Ascending aorta (tissue), 2 donors: ENCODE measurements at regions not wholly inside any gene's neighbourhood (a gene's known extent, or its start where the extent isn't known, plus 50 kb on each side); places are given as distances from the start of the nearest gene placed in this dataset.

ENCODE experiments used
- DNase-seq, 2 donors: peaks; one replicate each; pipeline ENCODE4 v3.0.0-alpha.2; 2019; ENCODE audit warnings: low spot score in 2 of 2
- H3K27ac ChIP-seq, 2 donors: fragments of 200-600 bp; sonication (generic); one replicate each; pipeline ENCODE4 v1.5.1; 2016 to 2017; ENCODE audit warnings: mild to moderate bottlenecking in 1 of 2
- H3K27me3 ChIP-seq: fragments of 200-600 bp; sonication (generic); one replicate; pipeline ENCODE4 v1.5.1; 2017
- H3K36me3 ChIP-seq, 2 donors: fragments of 200-600 bp; sonication (generic); one replicate each; pipeline ENCODE4 v1.5.1; 2016
- H3K4me1 ChIP-seq, 2 donors: fragments of 200-600 bp; sonication (generic); one replicate each; pipeline ENCODE4 v1.5.1; 2016 to 2017; ENCODE audit warnings: mild to moderate bottlenecking in 1 of 2
- H3K4me3 ChIP-seq, 2 donors: fragments of 200-600 bp; sonication (generic); one replicate each; pipeline ENCODE4 v1.5.1; 2016 to 2017; ENCODE audit warnings: mild to moderate bottlenecking in 1 of 2
- H3K9me3 ChIP-seq, 2 donors: fragments of 200-600 bp; sonication (generic); one replicate each; pipeline ENCODE4 v1.5.1; 2016
- CTCF ChIP-seq, 3 experiments: fragments of 200-600 bp in 2 of 3; fragments of 450-650 bp in 1 of 3; sonication (generic) in 2 of 3; IDR thresholded peaks; one replicate each; pipeline ENCODE4 v1.5.1; 2016 to 2019; ENCODE audit warnings: antibody characterized with exemption in 3 of 3, mild to moderate bottlenecking in 1 of 3, moderate library complexity in 1 of 3
- intact Hi-C: fragments of 100-400 bp; cut with DNase I; formaldehyde crosslinking; loops from one replicate; pipeline ENCODE4 v1.15.1; 2023

DNA sequence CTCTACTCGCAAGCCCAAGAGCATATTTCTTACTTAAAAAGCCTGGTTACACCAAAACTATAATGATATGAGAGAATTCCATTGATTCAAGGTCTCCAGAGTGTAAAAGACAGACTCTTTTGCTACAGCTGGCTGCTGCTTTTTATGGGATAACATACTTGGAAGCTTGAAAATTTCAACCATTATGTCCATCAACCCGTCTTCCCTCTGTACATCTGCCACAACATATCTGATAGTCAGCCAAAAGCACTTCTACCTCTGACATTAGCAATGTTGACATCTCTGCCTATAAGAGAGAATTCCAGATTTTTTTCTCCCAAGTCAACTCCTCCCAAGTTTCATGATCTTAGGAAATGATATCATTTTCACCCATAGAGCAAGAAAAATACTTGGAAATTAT is 54.4 kb upstream of the IQCM start:
- intact Hi-C loops = no loop called here
- no peak for DNase-seq
- Histone ChIP-seq H3K9me3 (no peaks in the 10 kb centered on the region), H3K36me3 (no peaks in the 10 kb centered on the region), H3K4me1 (no peaks in the 10 kb centered on the region), H3K27ac (no peak overlapping the region), H3K4me3 (no peak overlapping the region), H3K27me3 (no peaks in the 10 kb centered on the region)
- no peak for TF ChIP-seq CTCF (IDR thresholded peaks at IDR 0.05)

DNA sequence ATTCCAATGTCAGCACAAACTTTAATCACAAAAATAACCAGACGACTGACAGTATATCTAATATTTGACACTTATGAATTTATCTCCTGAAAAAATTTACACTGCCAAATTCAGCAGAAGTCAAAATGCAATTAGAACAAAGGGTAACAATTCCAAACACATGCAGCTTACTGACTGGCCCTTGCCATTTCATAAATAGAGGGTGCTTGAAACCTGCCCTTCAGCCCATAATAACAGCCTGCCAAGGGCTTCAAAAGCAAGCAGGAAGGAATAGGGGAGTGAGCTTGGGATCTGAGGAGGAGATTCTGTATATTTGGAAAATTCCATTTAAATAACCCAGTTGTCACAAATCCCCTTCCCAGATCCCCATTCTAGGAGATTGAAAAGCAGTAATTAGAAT is 66.1 kb upstream of the IQCM start:
- H3K36me3 ChIP-seq = no peaks in the 10 kb centered on the region
- DNase-seq = no peak
- no peak overlapping the region for H3K27ac ChIP-seq
- H3K4me3 ChIP-seq = no peak overlapping the region
- H3K4me1 ChIP-seq = no peaks in the 10 kb centered on the region
- H3K9me3 ChIP-seq = no peaks in the 10 kb centered on the region
- intact Hi-C loops = no loop called here
- TF ChIP-seq CTCF (IDR thresholded peaks at IDR 0.05) = no peak
- H3K27me3 ChIP-seq = no peaks in the 10 kb centered on the region

DNA sequence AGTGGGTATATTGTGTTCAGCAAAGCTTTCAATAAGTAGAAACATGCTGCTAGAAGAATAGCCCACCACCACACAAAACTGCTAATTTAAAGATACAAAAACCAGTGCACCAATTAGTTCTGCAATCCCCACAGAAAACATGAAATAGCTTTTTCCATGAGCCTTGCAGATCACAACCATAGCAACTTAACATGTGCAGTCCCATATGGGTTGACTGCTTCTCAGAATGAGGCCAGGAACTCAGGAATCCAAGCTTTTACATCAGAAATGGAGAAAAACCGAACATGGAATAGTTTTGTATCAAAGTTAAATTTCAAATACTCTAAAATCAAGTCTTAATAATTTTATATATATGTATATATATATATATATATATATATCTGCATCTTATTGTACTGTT is 66.6 kb upstream of the IQCM start:
- H3K4me3 ChIP-seq = no peak overlapping the region
- no peaks in the 10 kb centered on the region for H3K4me1 ChIP-seq
- no peak for TF ChIP-seq CTCF (IDR thresholded peaks at IDR 0.05)
- DNase-seq = no peak
- H3K27ac ChIP-seq = no peak overlapping the region
- intact Hi-C loops = no loop called here
- no peaks in the 10 kb centered on the region for H3K27me3 ChIP-seq
- no peaks in the 10 kb centered on the region for H3K36me3 ChIP-seq
- no peaks in the 10 kb centered on the region for H3K9me3 ChIP-seq

GRCh38 chr4:149884046-149884445 is 68.4 kb upstream of the IQCM start:
- no peak for DNase-seq
- Histone ChIP-seq H3K36me3 (no peaks in the 10 kb centered on the region), H3K27ac (no peak overlapping the region), H3K9me3 (no peaks in the 10 kb centered on the region), H3K4me3 (no peak overlapping the region), H3K27me3 (no peaks in the 10 kb centered on the region), H3K4me1 (no peaks in the 10 kb centered on the region)
- no peak for TF ChIP-seq CTCF (IDR thresholded peaks at IDR 0.05)
- intact Hi-C loops = no loop called here

DNA sequence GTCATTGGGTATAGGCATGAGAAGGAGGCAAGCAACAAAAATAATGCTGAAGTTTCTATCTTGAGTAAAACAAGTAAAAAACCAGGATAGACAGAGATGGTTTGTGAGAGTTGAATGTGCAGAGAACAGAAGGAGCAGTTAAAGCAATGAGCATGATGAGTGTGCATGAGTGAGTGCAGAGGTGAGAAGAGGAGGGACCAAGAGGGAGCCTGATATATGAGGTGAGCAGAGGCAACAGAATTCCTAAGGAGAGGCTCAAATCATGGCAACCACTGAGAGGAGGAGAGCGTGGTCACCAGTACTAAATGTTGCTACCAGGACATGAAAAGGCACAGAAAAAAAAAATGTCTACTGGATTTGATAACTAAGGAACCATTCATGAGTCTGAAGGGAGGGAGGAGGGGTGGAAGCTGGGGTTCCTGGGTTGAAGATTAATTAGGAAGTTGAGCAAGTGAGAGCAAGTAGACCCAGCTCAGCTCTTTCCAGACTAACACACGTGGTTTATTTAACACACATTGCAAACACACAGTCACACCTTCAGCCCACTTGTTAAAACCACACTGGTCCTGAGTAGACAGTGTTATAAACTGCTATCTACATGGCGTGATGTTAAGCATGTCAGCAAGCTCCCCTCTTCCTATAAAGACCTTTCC is 69.0 kb upstream of the IQCM start:
- Histone ChIP-seq H3K27me3 (no peaks in the 10 kb centered on the region), H3K27ac (no peak overlapping the region), H3K4me3 (no peak overlapping the region), H3K4me1 (no peaks in the 10 kb centered on the region), H3K36me3 (no peaks in the 10 kb centered on the region), H3K9me3 (no peaks in the 10 kb centered on the region)
- intact Hi-C loops = no loop called here
- TF ChIP-seq CTCF (IDR thresholded peaks at IDR 0.05) = no peak
- DNase-seq = no peak

DNA sequence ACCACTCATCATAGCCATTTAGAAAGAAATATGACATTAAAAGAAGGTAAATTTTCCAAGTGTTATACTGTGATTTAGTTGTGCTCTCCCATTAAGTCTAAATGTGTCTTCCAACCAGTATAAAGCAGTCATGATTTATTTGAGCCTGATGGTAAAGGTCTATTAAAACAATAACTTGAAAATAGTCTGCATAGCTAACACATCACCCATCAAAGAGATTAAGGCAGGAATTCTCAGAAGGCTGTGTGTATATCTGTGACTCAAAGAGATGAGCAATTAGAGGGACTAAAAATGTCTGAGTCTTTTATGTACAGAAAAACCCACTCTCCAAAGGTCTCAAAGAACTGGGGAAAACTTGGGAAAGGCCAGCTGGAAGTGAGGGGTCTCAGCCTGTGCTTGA is 70.3 kb upstream of the IQCM start:
- no peak for TF ChIP-seq CTCF (IDR thresholded peaks at IDR 0.05)
- H3K27me3 ChIP-seq = no peaks in the 10 kb centered on the region
- H3K36me3 ChIP-seq = no peaks in the 10 kb centered on the region
- intact Hi-C loops = no loop called here
- no peak overlapping the region for H3K27ac ChIP-seq
- H3K4me1 ChIP-seq = no peaks in the 10 kb centered on the region
- no peak for DNase-seq
- H3K4me3 ChIP-seq = no peak overlapping the region
- no peaks in the 10 kb centered on the region for H3K9me3 ChIP-seq
